Activated CD8-positive, alpha-beta memory T cell treated with anti-CD3 and anti-CD28 coated beads, Interleukin-2, amount 50 U/mL, for 4 hours (primary cell): ENCODE measurements at regions not wholly inside any gene's neighbourhood (a gene's known extent, or its start where the extent isn't known, plus 50 kb on each side); places are given as distances from the start of the nearest gene placed in this dataset.
"Not testable (repeated sequence)": the region's sequence is repeated elsewhere in the genome, so short reads cannot be mapped to it uniquely, and the experiment has no call there.

ENCODE experiments used
- DNase-seq: peaks from one replicate; pipeline ENCODE4 v3.0.0-alpha.2; 2020

DNA sequence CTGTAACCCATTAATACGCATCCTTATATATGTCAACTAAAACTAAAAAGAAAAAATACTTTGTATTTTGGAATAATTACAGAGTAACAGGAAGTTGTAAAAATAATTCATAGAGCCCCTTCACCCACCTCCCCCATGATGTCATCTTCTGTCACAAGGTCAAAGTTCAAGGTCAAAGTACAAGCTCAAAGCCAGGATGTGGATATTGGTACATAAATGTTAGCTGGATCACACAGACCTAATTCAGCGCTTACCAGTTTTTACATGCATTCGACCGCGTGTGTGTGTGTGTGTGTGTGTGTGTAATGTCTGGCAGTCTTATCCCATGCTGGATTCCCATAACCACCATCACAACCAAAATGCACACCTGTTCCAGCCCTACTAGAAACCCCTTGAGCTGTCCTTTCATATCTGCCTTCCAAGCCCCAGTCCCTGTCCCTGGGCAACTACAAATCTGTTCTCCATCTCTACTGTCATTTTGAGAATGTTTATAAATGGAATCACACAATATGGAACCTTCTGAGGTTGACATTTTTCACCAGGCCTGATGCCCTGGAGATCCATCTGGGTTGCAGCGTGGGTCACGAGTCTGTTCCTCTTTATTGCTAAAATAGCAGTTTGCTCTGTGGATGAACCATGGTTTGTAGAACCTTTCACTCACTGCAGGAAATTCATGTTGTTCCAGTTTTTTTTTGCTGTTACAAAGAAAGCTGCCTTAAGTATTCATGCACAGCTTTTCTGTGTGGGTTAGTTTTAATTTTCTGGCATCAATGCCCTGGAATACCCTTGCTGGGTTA lies 153.6 kb upstream of the PITRM1 start:
- no peak for DNase-seq

DNA sequence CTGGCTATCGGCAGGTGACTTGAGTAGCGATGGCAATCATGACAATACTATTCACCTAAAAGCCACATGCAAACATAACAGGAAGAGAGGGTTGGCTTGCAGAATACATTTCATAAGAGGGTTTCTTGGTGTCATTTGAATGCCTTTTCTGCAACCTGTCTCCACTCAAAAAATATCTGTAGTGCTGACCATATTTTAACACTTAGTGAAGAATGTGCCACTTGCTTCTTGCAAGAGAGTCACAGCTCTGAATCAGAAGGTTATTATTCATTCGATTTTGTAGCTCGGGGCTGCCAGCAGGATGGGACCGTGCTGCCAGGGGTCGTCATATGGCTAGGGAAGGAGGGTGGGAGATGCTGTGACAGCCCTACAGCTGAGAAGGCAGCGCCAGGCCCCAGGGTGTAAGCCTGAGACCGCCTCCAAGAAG lies 152.0 kb upstream of the PITRM1 start:
- no peak for DNase-seq

DNA sequence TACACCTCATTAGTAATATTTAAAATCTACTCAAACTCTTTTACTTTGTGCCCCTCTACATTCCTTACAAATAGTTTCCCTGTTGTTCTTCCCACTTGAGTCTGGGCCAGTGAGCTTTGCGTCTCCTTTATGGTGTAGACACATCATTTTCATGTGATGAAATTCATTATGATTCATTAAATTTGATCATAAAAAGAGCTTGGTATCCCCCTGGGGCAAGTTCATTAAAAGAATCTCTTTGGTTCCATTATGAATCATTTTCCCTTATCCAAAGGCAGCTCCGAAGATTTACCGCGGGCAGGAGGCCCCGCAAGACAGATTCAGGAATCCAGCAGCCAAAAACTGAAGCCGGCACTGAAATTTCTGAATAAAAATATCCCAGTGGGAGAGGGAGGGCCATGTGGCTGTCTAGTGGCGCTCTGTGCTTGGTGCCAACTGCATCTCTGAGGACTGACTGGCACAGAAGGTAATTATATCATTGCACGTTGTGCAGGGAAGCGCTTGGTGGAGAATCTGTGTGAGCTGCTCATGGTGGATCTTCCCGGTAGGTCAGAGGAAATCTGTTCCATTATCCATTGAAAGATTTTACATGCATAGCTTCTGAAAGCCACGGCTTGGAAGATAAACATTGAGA lies 151.4 kb upstream of the PITRM1 start:
- DNase-seq: no peak

DNA sequence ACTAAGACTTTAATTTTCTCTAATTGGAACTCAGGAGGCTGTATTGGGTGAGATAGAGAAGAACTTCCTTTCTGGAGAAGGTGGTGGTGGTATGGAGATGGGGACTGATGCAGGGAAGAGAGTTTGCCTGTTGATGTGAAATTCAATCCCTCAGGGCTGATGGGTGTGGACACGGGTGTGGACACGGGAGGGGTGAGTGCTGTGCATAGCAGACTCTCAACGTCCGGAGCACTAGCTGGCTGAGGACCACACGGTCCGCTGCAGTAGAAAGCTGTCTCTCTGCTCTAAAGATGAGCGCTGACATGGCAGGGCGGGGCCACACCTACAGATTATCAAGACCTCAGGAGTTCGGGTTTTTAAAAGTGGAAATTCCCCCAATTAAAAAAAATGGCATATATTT lies 148.5 kb upstream of the PITRM1 start:
- no peak for DNase-seq

DNA sequence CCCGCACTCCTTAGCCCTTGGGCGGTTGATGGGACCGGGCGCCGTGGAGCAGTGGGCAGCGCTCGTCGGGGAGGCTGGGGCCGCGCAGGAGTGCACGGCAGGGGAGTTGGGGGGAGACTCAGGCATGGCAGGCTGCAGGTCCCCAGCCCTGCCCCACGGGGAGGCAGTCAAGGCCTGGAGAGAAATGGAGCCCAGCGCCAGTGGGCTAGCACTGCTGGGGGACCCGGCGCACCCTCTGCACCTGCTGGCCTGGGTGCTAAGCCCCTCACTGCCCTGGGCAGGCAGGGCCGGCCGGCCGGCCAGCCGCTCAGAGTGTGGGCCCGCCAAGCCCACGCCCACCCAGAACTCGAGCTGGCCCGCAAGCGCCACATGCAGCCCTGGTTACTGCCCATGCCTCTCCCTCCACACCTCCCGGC lies 147.2 kb upstream of the PITRM1 start:
- no peak for DNase-seq

DNA sequence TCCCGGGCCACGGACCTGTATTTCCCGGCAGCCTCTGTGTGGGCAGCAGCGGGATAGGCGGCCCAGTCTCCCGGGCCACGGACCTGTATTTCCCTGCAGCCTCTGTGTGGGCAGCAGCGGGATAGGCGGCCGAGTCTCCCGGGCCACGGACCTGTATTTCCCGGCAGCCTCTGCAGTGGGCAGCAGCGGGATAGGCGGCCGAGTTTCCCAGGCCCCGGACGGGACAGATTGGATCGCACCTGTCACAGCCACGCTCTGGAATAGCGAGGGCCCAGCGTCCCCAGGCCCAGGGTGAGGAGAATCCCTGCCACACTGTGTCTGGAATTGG lies 145.9 kb upstream of the PITRM1 start:
- DNase-seq: not testable (repeated sequence)

DNA sequence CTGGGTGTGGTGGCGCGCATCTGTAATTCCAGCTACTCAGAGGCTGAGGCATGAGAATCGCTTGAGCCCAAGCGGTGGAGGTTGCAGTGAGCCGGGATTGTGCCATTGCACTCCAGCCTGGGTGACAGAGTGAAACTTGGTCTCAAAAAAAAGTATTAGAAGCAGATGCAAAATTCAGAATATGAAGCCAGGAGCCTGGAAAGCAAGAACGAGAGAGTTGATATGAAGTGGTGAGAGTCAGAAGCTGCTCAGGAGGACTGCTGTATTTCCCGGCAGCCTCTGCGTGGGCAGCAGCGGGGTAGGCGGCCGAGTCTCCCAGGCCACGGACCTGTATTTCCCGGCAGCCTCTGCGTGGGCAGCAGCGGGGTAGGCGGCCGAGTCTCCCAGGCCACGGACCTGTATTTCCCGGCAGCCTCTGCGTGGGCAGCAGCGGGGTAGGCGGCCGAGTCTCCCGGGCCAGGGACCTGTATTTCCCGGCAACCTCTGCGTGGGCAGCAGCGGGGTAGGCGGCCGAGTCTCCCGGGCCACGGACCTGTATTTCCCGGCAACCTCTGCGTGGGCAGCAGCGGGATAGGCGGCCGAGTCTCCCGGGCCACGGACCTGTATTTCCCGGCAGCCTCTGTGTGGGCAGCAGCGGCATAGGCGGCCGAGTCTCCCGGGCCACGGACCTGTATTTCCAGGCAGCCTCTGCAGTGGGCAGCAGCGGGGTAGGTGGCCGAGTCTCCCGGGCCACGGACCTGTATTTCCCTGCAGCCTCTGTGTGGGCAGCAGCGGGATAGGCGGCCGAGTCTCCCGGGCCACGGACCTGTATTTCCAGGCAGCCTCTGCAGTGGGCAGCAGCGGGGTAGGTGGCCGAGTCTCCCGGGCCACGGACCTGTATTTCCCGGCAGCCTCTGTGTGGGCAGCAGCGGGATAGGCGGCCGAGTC lies 145.2 kb upstream of the PITRM1 start:
- DNase-seq: not testable (repeated sequence)

DNA sequence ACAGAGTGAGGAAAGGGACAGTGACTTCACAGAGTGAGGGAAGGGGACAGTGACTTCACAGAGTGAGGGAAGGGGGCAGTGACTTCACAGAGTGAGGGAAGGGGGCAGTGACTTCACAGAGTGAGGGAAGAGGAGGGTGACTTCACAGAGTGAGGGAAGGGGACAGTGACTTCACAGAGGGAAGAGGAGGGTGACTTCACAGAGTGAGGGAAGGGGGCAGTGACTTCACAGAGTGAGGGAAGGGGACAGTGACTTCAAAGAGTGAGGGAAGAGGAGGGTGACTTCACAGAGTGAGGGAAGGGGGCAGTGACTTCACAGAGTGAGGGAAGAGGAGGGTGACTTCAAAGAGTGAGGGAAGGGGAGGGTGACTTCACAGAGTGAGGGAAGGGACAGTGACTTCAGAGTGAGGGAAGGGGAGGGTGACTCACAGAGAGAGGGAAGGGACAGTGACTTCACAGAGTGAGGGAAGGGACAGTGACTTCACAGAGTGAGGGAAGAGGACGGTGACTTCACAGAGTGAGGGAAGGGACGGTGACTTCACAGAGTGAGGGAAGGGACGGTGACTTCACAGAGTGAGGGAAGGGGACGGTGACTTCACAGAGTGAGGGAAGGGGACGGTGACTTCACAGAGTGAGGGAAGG lies 142.0 kb upstream of the PITRM1 start:
- not testable (repeated sequence) for DNase-seq

DNA sequence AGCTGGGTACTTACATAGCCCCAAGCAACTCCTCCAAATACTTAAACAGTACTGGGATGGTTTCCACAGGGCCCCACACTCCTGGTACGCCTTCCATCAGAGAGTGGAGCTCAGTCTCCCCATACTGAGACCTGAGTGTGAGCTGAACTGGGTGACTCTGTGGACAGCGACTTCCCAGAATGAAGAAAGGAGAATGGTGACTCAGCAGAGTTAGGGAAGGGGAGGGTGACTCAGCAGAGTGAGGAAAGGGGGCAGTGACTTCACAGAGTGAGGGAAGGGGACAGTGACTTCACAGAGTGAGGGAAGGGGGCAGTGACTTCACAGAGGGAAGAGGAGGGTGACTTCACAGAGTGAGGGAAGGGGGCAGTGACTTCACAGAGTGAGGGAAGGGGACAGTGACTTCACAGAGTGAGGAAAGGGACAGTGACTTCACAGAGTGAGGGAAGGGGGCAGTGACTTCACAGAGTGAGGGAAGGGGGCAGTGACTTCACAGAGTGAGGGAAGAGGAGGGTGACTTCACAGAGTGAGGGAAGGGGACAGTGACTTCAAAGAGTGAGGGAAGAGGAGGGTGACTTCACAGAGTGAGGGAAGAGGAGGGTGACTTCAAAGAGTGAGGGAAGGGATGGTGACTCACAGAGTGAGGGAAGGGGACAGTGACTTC lies 141.3 kb upstream of the PITRM1 start:
- not testable (repeated sequence) for DNase-seq

DNA sequence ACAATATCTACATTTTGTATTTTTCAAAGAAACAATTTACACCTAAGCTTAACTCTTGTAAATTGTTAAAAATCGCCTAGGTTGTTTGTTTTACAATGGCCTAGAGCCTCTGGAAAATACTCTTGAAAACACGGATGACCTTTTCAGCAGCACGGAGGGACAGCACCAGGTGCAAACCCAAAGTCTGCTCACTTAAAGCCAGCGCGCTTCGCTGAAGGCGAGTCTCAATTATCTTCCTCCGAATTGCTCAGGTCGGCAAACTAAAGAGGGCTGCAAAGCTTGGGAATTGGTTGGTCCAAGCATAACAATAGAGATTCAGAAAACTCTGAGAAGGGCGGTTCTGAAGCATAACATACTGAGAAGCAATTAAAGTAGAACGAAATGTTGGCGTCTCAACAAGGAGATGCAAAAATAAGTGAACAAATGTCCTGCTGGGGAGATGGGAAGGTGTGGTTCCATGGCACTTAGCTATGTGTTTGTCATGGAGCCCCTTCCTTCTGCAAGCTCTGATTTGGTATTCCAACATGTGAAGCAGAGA lies 139.9 kb upstream of the PITRM1 start:
- DNase-seq: no peak

DNA sequence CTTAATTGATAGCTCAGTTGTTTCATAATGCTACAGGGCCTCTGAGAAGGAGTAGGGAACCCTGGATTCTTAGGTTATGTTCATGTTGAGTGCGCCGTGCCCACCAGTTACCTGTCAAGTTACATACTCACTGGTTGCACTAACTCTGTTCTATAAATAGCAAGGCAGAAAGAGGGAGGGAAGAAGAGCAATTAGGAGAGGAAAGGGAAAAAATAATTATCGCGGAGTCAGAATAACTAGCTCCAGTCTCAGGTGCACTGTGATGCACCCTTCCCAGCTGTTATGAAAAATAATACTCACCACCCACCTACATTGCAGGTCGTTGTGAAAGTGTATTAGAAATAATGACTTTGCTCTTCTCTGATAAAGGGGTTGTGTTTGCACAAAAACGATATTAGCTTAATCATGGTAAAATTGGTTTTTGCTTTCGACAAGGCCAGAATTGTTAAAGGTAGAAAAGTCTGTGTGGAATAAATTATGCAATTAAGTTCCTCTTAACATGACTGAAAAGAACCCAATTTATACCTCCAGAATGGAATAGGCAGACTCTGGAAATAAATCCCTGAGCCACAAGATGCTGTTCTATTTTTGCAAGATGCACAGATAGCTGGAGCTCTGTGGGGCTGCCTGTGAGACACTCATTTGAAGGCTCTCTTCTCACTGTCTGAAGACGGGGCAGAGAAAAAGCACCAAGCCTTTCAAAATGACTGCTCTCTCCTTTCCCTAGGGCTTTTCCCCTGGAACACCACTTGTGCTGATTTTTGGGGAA lies 137.6 kb upstream of the PITRM1 start:
- DNase-seq: no peak

DNA sequence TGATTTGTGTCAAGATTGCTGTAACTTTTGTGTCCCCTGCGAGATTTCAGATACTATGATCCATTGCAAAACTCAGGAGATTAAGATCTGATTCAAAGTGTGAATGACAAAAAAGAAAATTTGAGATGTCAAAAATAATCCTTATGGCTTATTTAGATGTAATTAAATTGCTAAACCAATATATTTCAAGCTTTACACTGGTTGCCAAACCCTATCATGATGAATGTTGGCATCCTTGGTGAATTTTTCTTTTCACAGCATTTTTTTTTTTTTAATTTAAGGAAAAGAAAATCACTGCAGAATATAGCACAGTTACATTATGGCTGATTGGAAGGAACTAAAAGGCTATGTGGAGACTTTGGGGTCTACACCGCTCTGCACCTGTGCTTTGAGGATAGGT lies 133.5 kb upstream of the PITRM1 start:
- no peak for DNase-seq

DNA sequence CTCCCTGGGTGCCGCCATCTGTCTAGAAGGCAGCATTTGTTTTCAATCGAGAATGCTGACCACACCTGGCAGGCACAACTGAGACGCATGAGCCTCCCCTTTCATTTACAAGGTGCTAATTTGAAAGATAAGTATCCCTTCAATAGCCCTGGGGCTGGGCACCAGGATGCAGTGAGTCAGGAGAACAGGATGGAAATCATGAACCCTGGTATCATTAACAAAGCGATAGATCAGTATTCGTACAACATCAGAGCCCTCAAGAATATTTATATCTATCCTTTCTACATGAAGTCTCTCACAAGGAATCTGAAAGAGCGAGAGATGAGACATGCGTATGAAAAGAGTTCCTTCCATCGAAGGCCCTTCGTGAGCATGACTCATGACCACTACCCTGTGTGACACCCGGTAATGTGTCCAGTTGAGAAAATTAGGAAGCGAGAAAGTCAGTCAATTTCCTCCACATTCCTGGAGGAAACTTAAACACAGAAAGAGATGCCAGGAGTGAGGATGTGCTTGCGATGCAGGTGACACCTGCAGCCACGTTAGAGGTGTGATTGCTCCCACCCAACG lies 123.1 kb upstream of the PITRM1 start:
- DNase-seq: no peak

DNA sequence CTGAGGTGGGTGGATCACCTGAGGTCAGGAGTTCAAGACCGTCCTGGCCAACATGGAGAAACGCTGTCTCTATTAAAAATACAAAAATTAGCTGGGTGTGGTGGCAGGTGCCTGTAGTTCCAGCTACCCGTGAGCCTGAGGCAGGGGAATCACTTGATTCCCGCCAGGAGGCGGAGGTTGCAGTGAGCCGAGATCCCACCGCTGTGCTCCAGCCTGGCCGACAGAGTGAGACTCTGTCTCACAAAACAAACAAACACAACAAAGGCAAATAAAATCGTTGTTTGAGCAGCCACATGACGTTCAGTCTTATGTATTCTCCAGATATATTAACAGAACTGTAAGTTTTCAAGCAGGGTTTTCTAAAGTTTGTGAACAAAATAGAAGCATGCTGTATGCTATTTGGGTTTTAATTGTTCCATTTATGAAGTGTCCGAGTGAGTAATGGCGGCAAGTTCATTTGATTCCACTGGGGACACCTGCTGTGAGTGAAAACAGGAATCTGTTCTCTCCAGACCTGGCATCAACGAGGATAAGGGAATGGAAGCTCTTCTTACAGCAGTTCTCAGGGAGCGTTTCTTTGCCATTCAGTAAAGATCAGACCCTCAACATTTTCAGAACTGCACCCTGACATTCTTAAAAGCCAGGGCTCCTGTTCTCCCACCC lies 122.5 kb upstream of the PITRM1 start:
- no peak for DNase-seq

DNA sequence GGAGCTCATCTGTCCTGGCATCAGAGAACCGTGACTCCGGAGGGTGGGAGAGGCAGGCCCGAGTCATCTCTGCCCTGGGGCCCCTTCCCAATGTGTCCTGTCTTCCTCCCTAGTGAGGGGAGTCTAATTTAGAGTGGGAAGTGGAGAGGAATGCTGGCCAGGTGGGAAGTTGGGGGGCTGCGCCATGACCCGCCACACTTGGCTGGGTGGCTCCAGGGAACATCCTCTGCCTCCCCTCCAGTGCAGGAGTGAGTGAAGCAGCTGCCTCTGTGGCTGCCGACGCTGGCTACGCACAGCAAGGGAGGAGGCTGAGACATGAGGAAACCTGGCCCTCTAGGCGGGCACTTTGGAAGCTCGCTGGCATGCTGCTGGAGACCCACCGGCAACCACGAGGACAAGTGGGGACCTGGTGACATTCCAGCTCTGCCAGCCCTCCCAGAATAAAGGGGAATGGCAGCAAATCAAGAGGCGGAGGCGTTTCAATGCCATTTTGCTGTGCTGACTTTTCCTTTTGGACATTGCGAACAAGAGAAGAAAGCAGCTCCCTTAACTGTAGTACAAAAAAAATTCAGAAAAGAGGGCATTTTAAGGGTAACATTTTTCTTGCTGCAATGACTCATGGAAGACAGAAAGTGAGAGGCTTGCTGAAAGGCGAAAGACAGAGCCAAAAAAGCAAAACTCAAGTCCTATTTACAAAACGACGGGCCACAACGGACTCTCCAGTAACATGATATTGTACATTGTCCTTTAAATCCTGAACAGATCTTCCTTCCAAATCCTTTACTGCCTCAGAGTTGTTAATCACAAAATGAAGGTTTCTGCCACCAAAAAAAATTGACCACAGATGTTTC lies 121.2 kb upstream of the PITRM1 start:
- no peak for DNase-seq

DNA sequence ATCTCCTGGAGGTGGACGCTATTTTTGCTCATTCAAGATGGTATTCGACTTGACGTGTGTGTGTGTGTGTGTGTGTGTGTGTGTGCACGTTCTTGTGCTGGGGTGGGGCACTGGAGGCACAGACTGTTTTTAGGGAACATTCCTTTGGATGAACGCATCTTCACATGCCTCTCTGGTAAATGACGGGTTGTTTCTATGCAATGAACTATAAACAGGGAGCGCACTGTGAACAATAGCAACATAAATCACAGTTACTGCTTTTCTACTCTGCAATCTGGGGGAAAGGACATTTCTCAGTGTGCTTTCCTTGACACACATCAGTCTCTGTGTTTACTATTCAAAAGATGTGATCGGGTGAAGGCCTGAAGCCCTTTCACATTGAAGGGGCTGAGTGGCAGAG lies 120.1 kb upstream of the PITRM1 start:
- no peak for DNase-seq

DNA sequence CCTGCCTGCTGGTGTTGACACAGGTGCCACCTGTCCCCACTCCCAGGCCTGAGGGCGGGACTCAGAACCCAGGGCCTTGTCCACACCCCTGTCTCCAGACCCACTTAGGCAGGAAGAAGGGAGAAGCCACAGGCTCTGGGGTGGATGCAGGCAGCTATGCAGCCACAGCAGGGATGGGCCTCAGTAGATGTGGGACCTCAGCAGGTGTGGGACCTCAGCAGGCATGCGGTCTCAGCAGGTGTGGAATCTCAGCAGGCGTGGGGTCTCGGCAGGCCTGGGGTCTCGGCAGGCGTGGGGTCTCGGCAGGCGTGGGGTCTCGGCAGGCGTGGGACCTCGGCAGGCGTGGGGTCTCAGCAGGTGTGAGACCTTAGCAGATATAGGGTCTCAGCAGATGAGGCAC lies 118.0 kb upstream of the PITRM1 start:
- no peak for DNase-seq

DNA sequence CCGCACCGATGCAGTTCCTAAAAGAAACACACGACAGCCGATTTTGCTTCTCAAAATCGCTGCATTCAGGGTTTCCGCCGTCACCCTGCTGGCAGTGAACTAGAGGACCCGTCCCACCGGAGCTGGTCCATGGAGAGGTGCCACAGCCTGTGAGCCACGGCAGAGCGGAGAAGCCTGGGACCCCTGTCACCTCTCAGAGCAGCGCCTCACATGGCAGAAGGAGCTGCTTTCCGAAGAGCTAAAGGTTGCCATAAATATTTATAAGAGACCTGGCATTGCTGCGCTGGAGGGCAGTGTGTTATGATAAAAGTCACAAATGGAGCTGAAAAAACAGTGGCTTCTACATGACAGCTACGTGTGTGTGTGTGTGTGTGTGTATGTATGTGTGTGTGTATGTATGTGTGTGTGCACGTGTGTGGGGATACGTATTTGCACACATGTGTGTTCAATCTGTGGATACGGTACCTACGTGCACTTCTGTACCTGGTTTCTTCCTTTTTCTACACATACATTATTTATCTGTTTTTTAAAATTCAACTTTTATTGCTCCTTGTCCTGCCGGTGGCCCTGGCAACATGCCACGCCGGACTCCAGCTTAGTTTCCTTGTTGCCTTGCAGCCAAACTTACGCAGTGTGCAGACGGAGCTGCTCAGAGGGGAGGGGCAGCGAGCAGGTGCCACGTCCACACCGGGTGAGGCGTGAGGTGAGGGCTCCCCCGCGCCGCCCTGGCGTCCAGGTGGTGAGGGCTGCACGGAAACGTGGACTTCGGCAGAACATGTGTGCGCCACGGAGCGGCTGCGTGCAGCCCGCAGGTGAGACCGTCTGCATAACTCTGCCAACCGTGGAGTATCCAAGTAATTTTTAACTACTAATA lies 115.2 kb upstream of the PITRM1 start:
- DNase-seq: no peak

DNA sequence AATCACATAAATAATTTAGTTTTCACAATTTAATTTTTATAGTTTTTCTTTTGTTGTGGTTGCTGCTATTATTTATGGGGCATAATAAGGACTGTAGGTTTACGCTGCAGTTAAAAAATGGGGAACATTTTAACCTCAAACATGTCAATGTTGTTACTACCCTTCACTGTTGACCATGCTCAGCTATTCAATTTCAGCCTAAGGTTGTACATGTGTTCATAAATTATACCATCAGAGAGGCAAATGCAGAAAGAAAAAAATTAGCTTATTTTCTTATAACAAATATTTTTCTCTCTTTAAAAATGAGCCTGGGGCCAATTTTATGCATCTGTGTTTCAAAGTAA lies 110.1 kb upstream of the PITRM1 start:
- DNase-seq: no peak
